ENCODE measurements at regions not wholly inside any gene's neighbourhood (a gene's known extent, or its start where the extent isn't known, plus 50 kb on each side); places are given as distances from the start of the nearest gene placed in this dataset.

- no peak for DNase-seq (ENCODE audit: low read depth)
These were observed 176.0 kb downstream of the ACKR3 start for GRCh38 chr2:236745420-236746210.

- DNase-seq (ENCODE audit: low read depth), result no peak
These were observed 177.2 kb downstream of the ACKR3 start for GRCh38 chr2:236746833-236747232.

GRCh38 chr2:236747426-236747825, 177.8 kb downstream of the ACKR3 start:
- no peak for DNase-seq (ENCODE audit: low read depth)

GRCh38 chr2:236747925-236748324, 178.3 kb downstream of the ACKR3 start:
- DNase-seq (ENCODE audit: low read depth), result no peak

- DNase-seq (ENCODE audit: low read depth), result no peak
These were observed 178.8 kb downstream of the ACKR3 start for GRCh38 chr2:236748385-236748784.

- no peak for DNase-seq (ENCODE audit: low read depth)
These were observed 179.2 kb downstream of the ACKR3 start for GRCh38 chr2:236748801-236749200.

- no peak for DNase-seq (ENCODE audit: low read depth)
These were observed 179.7 kb downstream of the ACKR3 start for GRCh38 chr2:236749346-236749745.

GRCh38 chr2:236752096-236752495, 182.5 kb downstream of the ACKR3 start:
- DNase-seq (ENCODE audit: low read depth), result no peak

GRCh38 chr2:236753606-236754270, 184.1 kb downstream of the ACKR3 start:
- DNase-seq (ENCODE audit: low read depth), result no peak

- no peak for DNase-seq (ENCODE audit: low read depth)
These were observed 184.8 kb downstream of the ACKR3 start for GRCh38 chr2:236754271-236754944.

- DNase-seq (ENCODE audit: low read depth), result no peak
These were observed 185.7 kb downstream of the ACKR3 start for GRCh38 chr2:236755278-236755840.

GRCh38 chr2:236758406-236758805, 188.8 kb downstream of the ACKR3 start:
- no peak for DNase-seq (ENCODE audit: low read depth)

GRCh38 chr2:236760246-236760645, 190.6 kb downstream of the ACKR3 start:
- no peak for DNase-seq (ENCODE audit: low read depth)

GRCh38 chr2:236761358-236761757, 191.7 kb downstream of the ACKR3 start:
- no peak for DNase-seq (ENCODE audit: low read depth)

GRCh38 chr2:236762628-236763027, 193.0 kb downstream of the ACKR3 start:
- no peak for DNase-seq (ENCODE audit: low read depth)

GRCh38 chr2:236763857-236764256, 194.2 kb downstream of the ACKR3 start:
- DNase-seq (ENCODE audit: low read depth), result no peak

GRCh38 chr2:236764716-236765115, 195.1 kb downstream of the ACKR3 start:
- no peak for DNase-seq (ENCODE audit: low read depth)

GRCh38 chr2:236765478-236765877, 195.9 kb downstream of the ACKR3 start:
- DNase-seq (ENCODE audit: low read depth), result no peak

- no peak for DNase-seq (ENCODE audit: low read depth)
These were observed 197.2 kb downstream of the ACKR3 start for GRCh38 chr2:236766850-236767249.

GRCh38 chr2:236767941-236768340, 198.3 kb downstream of the ACKR3 start:
- DNase-seq (ENCODE audit: low read depth), result no peak

GRCh38 chr2:236768393-236769140, 198.9 kb downstream of the ACKR3 start:
- no peak for DNase-seq (ENCODE audit: low read depth)
